Esophagus squamous epithelium (tissue), 5 donors: ENCODE measurements at regions not wholly inside any gene's neighbourhood (a gene's known extent, or its start where the extent isn't known, plus 50 kb on each side); places are given as distances from the start of the nearest gene placed in this dataset.

Experiments used
- DNase-seq: peaks from one replicate; lab custom pipeline; 2025; lab: John Stamatoyannopoulos, UW
- H3K27ac ChIP-seq, 4 donors: fragments of 200-600 bp; sonication (generic); one replicate each; pipeline ENCODE4 v1.5.1; 2016 to 2019; ENCODE audit warnings: mild to moderate bottlenecking in 1 of 4
- H3K27me3 ChIP-seq, 4 donors: fragments of 200-600 bp; sonication (generic); 1 replicate in 3 of 4; 2 replicates in 1 of 4; pipeline versions ENCODE4 v1.5.1 to v1.6.0; 2017 to 2021; ENCODE audit warnings: antibody characterized with exemption in 1 of 4
- H3K36me3 ChIP-seq, 3 donors: fragments of 200-600 bp; sonication (generic); one replicate each; pipeline ENCODE4 v1.5.1; 2016 to 2019
- H3K4me1 ChIP-seq, 3 donors: fragments of 200-600 bp; sonication (generic); one replicate each; pipeline ENCODE4 v1.5.1; 2017 to 2019
- H3K4me3 ChIP-seq, 4 donors: fragments of 200-600 bp; sonication (generic); 1 replicate in 3 of 4; 2 replicates in 1 of 4; pipeline ENCODE4 v1.5.1; 2016 to 2019; ENCODE audit warnings: mild to moderate bottlenecking in 2 of 4, moderate library complexity in 1 of 4
- H3K9me3 ChIP-seq, 3 donors: fragments of 200-600 bp; sonication (generic); one replicate each; pipeline ENCODE4 v1.5.1; 2016 to 2019
- POLR2A ChIP-seq, 4 donors: fragments of 450-650 bp; IDR thresholded peaks; one replicate each; pipeline ENCODE4 v1.6.1; 2017; ENCODE audit warnings: antibody characterized with exemption in 4 of 4, mild to moderate bottlenecking in 4 of 4, moderate library complexity in 3 of 4
- WGBS, 2 donors: methylation state at CpG; one replicate each; pipeline ENCODE4 v1.1.5; 2018; 5-methylcytosine and 5-hydroxymethylcytosine counted together
- intact Hi-C: fragments of 100-400 bp; cut with DNase I; formaldehyde crosslinking; loops from one replicate; pipeline ENCODE4 v1.15.0; 2022
- TF ChIP-seq, protein P1 (sequence below), 6 experiments: fragments of 450-650 bp in 4 of 6; fragments of 200-600 bp in 2 of 6; sonication (generic) in 2 of 6; IDR thresholded peaks; one replicate each; pipeline ENCODE4 v1.5.1; 2016 to 2019; ENCODE audit warnings: antibody characterized with exemption in 6 of 6, mild to moderate bottlenecking in 4 of 6, moderate library complexity in 4 of 6
- donor health status: DM: yes; HTN: yes; CAD: no.

GRCh38 chr14:22159099-22159498 lies 429.9 kb downstream of the DAD1 start:
- no peak for DNase-seq
- TF ChIP-seq, protein P1, sequence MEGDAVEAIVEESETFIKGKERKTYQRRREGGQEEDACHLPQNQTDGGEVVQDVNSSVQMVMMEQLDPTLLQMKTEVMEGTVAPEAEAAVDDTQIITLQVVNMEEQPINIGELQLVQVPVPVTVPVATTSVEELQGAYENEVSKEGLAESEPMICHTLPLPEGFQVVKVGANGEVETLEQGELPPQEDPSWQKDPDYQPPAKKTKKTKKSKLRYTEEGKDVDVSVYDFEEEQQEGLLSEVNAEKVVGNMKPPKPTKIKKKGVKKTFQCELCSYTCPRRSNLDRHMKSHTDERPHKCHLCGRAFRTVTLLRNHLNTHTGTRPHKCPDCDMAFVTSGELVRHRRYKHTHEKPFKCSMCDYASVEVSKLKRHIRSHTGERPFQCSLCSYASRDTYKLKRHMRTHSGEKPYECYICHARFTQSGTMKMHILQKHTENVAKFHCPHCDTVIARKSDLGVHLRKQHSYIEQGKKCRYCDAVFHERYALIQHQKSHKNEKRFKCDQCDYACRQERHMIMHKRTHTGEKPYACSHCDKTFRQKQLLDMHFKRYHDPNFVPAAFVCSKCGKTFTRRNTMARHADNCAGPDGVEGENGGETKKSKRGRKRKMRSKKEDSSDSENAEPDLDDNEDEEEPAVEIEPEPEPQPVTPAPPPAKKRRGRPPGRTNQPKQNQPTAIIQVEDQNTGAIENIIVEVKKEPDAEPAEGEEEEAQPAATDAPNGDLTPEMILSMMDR (IDR thresholded peaks at IDR 0.05) = no peak

DNA sequence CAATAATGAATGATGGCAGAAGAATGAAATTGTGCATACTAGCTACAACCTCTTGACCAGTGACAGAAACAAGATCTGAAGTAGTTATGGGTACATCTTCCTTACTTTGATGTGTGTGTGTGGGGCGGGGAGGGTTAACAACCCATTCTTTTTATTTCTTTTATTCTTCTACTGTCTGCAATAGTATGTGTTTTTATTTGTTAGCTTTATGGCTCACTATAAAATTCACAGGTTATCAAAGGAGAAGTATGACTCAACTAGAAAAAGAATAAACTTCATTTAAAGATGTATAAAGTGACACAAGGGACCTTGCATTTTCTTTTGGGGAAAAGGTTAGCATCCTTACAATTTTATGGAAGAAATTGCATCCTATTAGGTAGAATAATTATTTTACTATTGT lies 430.5 kb downstream of the DAD1 start:
- 88 to 89% methylated on average over 1 of the region's 1 CpG for WGBS, 2 donors
- DNase-seq = no peak
- no peaks in the 10 kb centered on the region for H3K36me3 ChIP-seq
- no peaks in the 10 kb centered on the region for H3K4me1 ChIP-seq
- no peak overlapping the region for H3K27ac ChIP-seq
- TF ChIP-seq POLR2A (IDR thresholded peaks at IDR 0.05) = no peak
- TF ChIP-seq, protein P1 (IDR thresholded peaks at IDR 0.05) = no peak
- peaks cover 0 to 3% (median 0%) of the 10 kb centered on the region in 4 donors for H3K27me3 ChIP-seq
- H3K9me3 ChIP-seq = no peaks in the 10 kb centered on the region
- no peak overlapping the region for H3K4me3 ChIP-seq
- intact Hi-C loops = no loop called here

More at GRCh38 chr14:22159099-22159498, 429.9 kb downstream of the DAD1 start:
- no peaks in the 10 kb centered on the region for H3K36me3 ChIP-seq
- intact Hi-C loops = no loop called here
- H3K4me3 ChIP-seq = no peak overlapping the region
- no peaks in the 10 kb centered on the region for H3K9me3 ChIP-seq
- no peaks in the 10 kb centered on the region for H3K4me1 ChIP-seq
- H3K27me3 ChIP-seq = peaks cover 0 to 3% (median 0%) of the 10 kb centered on the region in 4 donors
- H3K27ac ChIP-seq = no peak overlapping the region
- 24 to 38% methylated on average over 3 of the region's 3 CpGs for WGBS, 2 donors

- no peak overlapping the region for H3K27ac ChIP-seq
- no peak for DNase-seq
- no peaks in the 10 kb centered on the region for H3K9me3 ChIP-seq
- intact Hi-C loops = no loop called here
- no peaks in the 10 kb centered on the region for H3K36me3 ChIP-seq
- no peak overlapping the region for H3K4me3 ChIP-seq
- no peaks in the 10 kb centered on the region for H3K4me1 ChIP-seq
- 63% methylated on average over 2 of the region's 2 CpGs; no CpG with 5 or more reads in 1 of the 2 donors for WGBS, 2 donors
- TF ChIP-seq, protein P1 (IDR thresholded peaks at IDR 0.05) = no peak
- TF ChIP-seq POLR2A (IDR thresholded peaks at IDR 0.05) = no peak
- peaks cover 0 to 9% (median 0%) of the 10 kb centered on the region in 4 donors for H3K27me3 ChIP-seq
Observed at GRCh38 chr14:22155571-22155970, 433.5 kb downstream of the DAD1 start.

- intact Hi-C loops = no loop called here
- H3K27ac ChIP-seq = no peak overlapping the region
- TF ChIP-seq POLR2A (IDR thresholded peaks at IDR 0.05) = no peak
- TF ChIP-seq, protein P1 (IDR thresholded peaks at IDR 0.05) = no peak
Observed at GRCh38 chr14:22152903-22153302, 436.1 kb downstream of the DAD1 start.

DNA sequence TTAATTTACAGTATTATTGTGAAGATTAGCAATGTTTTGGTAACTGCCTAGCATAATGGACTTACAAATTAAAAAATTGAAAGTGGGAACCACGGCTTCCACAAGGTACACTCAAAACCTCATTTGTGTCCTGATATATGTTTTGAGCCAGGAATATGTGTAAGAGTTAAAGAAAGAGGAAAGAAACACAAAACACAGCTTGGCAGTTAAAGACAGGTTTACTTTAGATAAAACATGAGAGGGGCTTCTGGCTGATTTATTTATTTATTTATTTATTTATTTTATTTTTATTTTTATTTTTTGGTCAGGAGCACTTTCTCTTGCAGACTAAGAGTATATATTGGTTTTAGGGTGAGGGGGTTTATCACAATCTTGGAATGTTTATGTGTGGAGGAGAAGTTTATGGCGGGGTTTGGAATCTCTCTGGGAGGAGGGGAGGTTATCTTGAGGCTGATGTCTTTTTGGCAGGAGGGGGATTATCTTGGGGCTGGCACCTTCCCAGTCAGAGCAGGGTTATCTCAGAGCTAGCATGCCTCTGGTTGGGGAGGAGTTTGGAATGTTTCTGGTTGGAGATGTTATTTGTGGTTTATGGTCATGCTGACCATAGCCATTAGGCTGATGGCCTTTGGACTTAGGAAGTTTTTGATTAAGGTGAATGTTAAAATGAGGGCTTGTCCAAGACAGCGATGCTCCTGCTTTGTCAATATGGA lies 436.7 kb downstream of the DAD1 start:
- 80 to 84% methylated on average over 3 of the region's 3 CpGs for WGBS, 2 donors
- no peaks in the 10 kb centered on the region for H3K36me3 ChIP-seq

More at GRCh38 chr14:22152903-22153302, 436.1 kb downstream of the DAD1 start:
- DNase-seq = no peak
- H3K36me3 ChIP-seq = no peaks in the 10 kb centered on the region
- H3K27me3 ChIP-seq = peaks cover 0 to 20% (median 0%) of the 10 kb centered on the region in 4 donors
- no peaks in the 10 kb centered on the region for H3K4me1 ChIP-seq
- H3K9me3 ChIP-seq = no peaks in the 10 kb centered on the region
- H3K4me3 ChIP-seq = no peak overlapping the region

More for the DNA sequence above, 436.7 kb downstream of the DAD1 start:
- no peaks in the 10 kb centered on the region for H3K9me3 ChIP-seq
- DNase-seq = no peak
- TF ChIP-seq, protein P1 (IDR thresholded peaks at IDR 0.05) = no peak
- no peak for TF ChIP-seq POLR2A (IDR thresholded peaks at IDR 0.05)
- no peak overlapping the region for H3K27ac ChIP-seq
- intact Hi-C loops = no loop called here
- no peaks in the 10 kb centered on the region for H3K4me1 ChIP-seq
- no peak overlapping the region for H3K4me3 ChIP-seq
- H3K27me3 ChIP-seq = peaks cover 0 to 26% (median 0%) of the 10 kb centered on the region in 4 donors
